ENCODE measurements at regions not wholly inside any gene's neighbourhood (a gene's known extent, or its start where the extent isn't known, plus 50 kb on each side); places are given as distances from the start of the nearest gene placed in this dataset.

DNA sequence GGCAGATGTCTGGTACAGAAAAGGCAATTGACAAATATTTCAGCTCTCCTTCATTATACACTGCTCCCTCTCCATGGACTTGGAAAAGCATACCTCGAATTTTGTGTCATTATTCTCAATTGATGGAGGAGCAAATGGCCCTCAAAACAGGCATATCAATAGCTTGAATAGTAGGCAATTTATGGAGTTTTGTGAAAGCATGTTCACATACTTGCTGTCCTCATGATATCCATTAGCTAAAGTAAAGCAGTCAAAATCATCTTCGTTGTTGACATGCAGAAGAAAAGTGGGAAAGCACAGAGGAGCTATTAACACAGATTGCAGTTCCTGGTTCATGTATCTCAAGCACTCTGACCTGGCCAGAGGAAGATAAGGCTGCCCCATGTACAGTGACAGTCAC lies 472.8 kb downstream of the CCSER2 start:
- no peak for TF ChIP-seq EP300 (IDR thresholded peaks at IDR 0.05)
- no peak for TF ChIP-seq CTCF (IDR thresholded peaks at IDR 0.05)
